Breast epithelium (tissue), 4 donors: ENCODE measurements at regions not wholly inside any gene's neighbourhood (a gene's known extent, or its start where the extent isn't known, plus 50 kb on each side); places are given as distances from the start of the nearest gene placed in this dataset.

ENCODE experiments used
- DNase-seq, 2 donors: peaks; one replicate each; pipeline ENCODE4 v3.0.0-alpha.2; 2019; ENCODE audit warnings: low spot score in 2 of 2
- H3K27ac ChIP-seq, 2 donors: fragments of 200-600 bp; sonication (generic) in 1 of 2; one replicate each; pipeline ENCODE4 v1.5.1; 2016 to 2019; ENCODE audit warnings: mild to moderate bottlenecking in 1 of 2
- H3K27me3 ChIP-seq, 2 donors: fragments of 200-600 bp; sonication (generic) in 1 of 2; one replicate each; pipeline versions ENCODE4 v1.5.1 to v1.6.0; 2017 to 2019; ENCODE audit warnings: control low read depth in 1 of 2, mild to moderate bottlenecking in 1 of 2
- H3K36me3 ChIP-seq: fragments of 200-600 bp; one replicate; pipeline ENCODE4 v1.5.1; 2019
- H3K4me1 ChIP-seq, 2 donors: fragments of 200-600 bp; sonication (generic); one replicate each; pipeline ENCODE4 v1.5.1; 2016 to 2019; ENCODE audit warnings: control low read depth in 1 of 2
- H3K4me3 ChIP-seq, 3 donors: fragments of 200-600 bp; sonication (generic); 1 replicate in 2 of 3; 2 replicates in 1 of 3; pipeline ENCODE4 v1.5.1; 2016 to 2019; ENCODE audit warnings: mild to moderate bottlenecking in 3 of 3, moderate library complexity in 2 of 3
- H3K9me3 ChIP-seq, 2 donors: fragments of 200-600 bp; sonication (generic) in 1 of 2; one replicate each; pipeline ENCODE4 v1.5.1; 2016 to 2019; ENCODE audit warnings: control low read depth in 1 of 2
- CTCF ChIP-seq, 3 donors: fragments of 450-650 bp; IDR thresholded peaks; one replicate each; pipeline ENCODE4 v1.5.1; 2016 to 2017; ENCODE audit warnings: antibody characterized with exemption in 3 of 3, mild to moderate bottlenecking in 3 of 3, moderate library complexity in 3 of 3
- POLR2A ChIP-seq: fragments of 450-650 bp; IDR thresholded peaks from one replicate; pipeline ENCODE4 v1.6.1; 2016; ENCODE audit warnings: antibody characterized with exemption, mild to moderate bottlenecking, moderate library complexity
- POLR2AphosphoS5 ChIP-seq, 3 donors: sonication (generic); formaldehyde crosslinking; IDR thresholded peaks; one replicate each; pipeline ENCODE4 v1.6.1; 2017; ENCODE audit warnings: antibody characterized with exemption in 3 of 3
- intact Hi-C: fragments of 100-400 bp; cut with DNase I; formaldehyde crosslinking; loops from one replicate; pipeline ENCODE4 v1.15.1; 2023; ENCODE audit warnings: low total_unique reads

GRCh38 chr13:55087085-55087484 is 2053.6 kb upstream of the PRR20A start:
- TF ChIP-seq CTCF (IDR thresholded peaks at IDR 0.05): no peak
- no peak for TF ChIP-seq POLR2AphosphoS5 (IDR thresholded peaks at IDR 0.05)
- no peak for TF ChIP-seq POLR2A
- no peak overlapping the region for H3K4me3 ChIP-seq
- intact Hi-C loops: no loop called here
- no peak overlapping the region for H3K27ac ChIP-seq
- H3K36me3 ChIP-seq: no peaks in the 10 kb centered on the region
- no peaks in the 10 kb centered on the region for H3K4me1 ChIP-seq
- no peak for DNase-seq
- H3K9me3 ChIP-seq: no peaks in the 10 kb centered on the region
- no peaks in the 10 kb centered on the region for H3K27me3 ChIP-seq

- DNase-seq: no peak
- no peak for TF ChIP-seq POLR2AphosphoS5 (IDR thresholded peaks at IDR 0.05)
- no peak for TF ChIP-seq POLR2A
- no peak for TF ChIP-seq CTCF (IDR thresholded peaks at IDR 0.05)
- Histone ChIP-seq H3K4me3 (no peak overlapping the region), H3K27ac (no peak overlapping the region), H3K27me3 (no peaks in the 10 kb centered on the region), H3K36me3 (no peaks in the 10 kb centered on the region), H3K4me1 (no peaks in the 10 kb centered on the region), H3K9me3 (no peaks in the 10 kb centered on the region)
- intact Hi-C loops: no loop called here
Observed at GRCh38 chr13:55090612-55091011, 2050.1 kb upstream of the PRR20A start.

GRCh38 chr13:55091172-55091571 is 2049.5 kb upstream of the PRR20A start:
- intact Hi-C loops: no loop called here
- DNase-seq: no peak
- no peak overlapping the region for H3K27ac ChIP-seq
- H3K36me3 ChIP-seq: no peaks in the 10 kb centered on the region
- H3K27me3 ChIP-seq: no peaks in the 10 kb centered on the region
- TF ChIP-seq POLR2A (no peak), CTCF (IDR thresholded peaks at IDR 0.05) (no peak), POLR2AphosphoS5 (IDR thresholded peaks at IDR 0.05) (no peak)
- H3K4me1 ChIP-seq: no peaks in the 10 kb centered on the region
- no peaks in the 10 kb centered on the region for H3K9me3 ChIP-seq
- no peak overlapping the region for H3K4me3 ChIP-seq

DNA sequence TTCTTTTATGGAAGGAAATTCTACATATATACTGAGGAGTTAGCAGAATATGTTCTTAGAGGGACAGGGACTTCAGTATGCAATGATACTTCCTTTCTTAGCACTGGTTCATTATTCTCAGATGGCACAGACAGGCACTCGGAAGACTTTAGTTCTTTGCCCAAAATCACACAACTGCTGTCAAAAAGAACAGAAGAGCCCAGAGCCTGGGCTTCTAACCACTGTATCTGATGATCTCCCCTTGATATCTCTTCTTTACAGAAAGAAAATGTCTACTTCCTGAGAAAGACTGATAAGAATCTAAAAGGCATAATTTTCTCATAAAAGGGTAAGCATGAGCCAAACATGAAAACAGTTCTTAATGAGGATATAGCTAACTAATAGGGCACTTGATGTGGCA is 2034.2 kb upstream of the PRR20A start:
- Histone ChIP-seq H3K4me1 (no peaks in the 10 kb centered on the region), H3K4me3 (no peak overlapping the region), H3K9me3 (no peaks in the 10 kb centered on the region), H3K36me3 (peaks cover 4% of the 10 kb centered on the region), H3K27me3 (no peaks in the 10 kb centered on the region), H3K27ac (no peak overlapping the region)
- intact Hi-C loops: no loop called here
- TF ChIP-seq POLR2A (no peak), POLR2AphosphoS5 (IDR thresholded peaks at IDR 0.05) (no peak), CTCF (IDR thresholded peaks at IDR 0.05) (no peak)
- DNase-seq: no peak

- Histone ChIP-seq H3K27me3 (no peaks in the 10 kb centered on the region), H3K36me3 (no peaks in the 10 kb centered on the region), H3K27ac (no peak overlapping the region), H3K9me3 (no peaks in the 10 kb centered on the region), H3K4me3 (no peak overlapping the region), H3K4me1 (no peaks in the 10 kb centered on the region)
- DNase-seq: no peak
- intact Hi-C loops: no loop called here
- no peak for TF ChIP-seq POLR2AphosphoS5 (IDR thresholded peaks at IDR 0.05)
- no peak for TF ChIP-seq POLR2A
- TF ChIP-seq CTCF (IDR thresholded peaks at IDR 0.05): no peak
Observed at GRCh38 chr13:55120631-55121030, 2020.1 kb upstream of the PRR20A start.
